Gastroesophageal sphincter (tissue), 3 donors: ENCODE measurements at regions not wholly inside any gene's neighbourhood (a gene's known extent, or its start where the extent isn't known, plus 50 kb on each side); places are given as distances from the start of the nearest gene placed in this dataset.

Experiments
- EP300 ChIP-seq: sonication (generic); formaldehyde crosslinking; IDR thresholded peaks from one replicate; pipeline ENCODE4 v1.6.1; 2017; ENCODE audit warnings: antibody characterized with exemption, mild to moderate bottlenecking
- POLR2A ChIP-seq, 2 donors: fragments of 450-650 bp; IDR thresholded peaks; one replicate each; pipeline ENCODE4 v1.6.1; 2017; ENCODE audit warnings: antibody characterized with exemption in 2 of 2, mild to moderate bottlenecking in 2 of 2, moderate library complexity in 1 of 2
- POLR2AphosphoS5 ChIP-seq: sonication (generic); formaldehyde crosslinking; IDR thresholded peaks from one replicate; pipeline ENCODE4 v1.6.1; 2017; ENCODE audit warnings: antibody characterized with exemption
- TF ChIP-seq, protein P1 (sequence below), 4 experiments: fragments of 200-600 bp in 2 of 4; fragments of 450-650 bp in 2 of 4; sonication (generic) in 1 of 4; IDR thresholded peaks; one replicate each; pipeline ENCODE4 v1.5.1; 2017 to 2019; ENCODE audit warnings: antibody characterized with exemption in 4 of 4, mild to moderate bottlenecking in 2 of 4, moderate library complexity in 2 of 4

DNA sequence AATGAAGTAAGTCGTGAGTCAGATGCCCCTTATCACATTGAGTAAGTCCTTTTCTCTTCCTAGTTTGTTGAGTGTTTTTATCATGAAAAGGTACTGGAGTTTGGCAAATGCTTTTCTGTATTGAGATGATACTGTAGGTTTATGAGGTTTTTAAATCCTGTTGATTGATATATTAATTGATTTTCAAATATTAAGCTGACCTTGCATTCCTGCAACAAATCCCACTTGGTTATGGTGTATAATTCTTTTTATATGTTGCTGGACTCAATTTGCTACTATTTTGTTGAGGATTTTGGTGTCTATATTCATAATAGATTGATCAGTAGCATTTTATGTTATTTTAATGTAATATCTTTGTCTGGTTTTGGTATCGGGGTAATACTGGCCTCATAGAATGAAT is 81.0 kb upstream of the BNC2 start:
- TF ChIP-seq, protein P1, sequence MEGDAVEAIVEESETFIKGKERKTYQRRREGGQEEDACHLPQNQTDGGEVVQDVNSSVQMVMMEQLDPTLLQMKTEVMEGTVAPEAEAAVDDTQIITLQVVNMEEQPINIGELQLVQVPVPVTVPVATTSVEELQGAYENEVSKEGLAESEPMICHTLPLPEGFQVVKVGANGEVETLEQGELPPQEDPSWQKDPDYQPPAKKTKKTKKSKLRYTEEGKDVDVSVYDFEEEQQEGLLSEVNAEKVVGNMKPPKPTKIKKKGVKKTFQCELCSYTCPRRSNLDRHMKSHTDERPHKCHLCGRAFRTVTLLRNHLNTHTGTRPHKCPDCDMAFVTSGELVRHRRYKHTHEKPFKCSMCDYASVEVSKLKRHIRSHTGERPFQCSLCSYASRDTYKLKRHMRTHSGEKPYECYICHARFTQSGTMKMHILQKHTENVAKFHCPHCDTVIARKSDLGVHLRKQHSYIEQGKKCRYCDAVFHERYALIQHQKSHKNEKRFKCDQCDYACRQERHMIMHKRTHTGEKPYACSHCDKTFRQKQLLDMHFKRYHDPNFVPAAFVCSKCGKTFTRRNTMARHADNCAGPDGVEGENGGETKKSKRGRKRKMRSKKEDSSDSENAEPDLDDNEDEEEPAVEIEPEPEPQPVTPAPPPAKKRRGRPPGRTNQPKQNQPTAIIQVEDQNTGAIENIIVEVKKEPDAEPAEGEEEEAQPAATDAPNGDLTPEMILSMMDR (IDR thresholded peaks at IDR 0.05), result no peak
- TF ChIP-seq POLR2A (IDR thresholded peaks at IDR 0.05) (no peak), POLR2AphosphoS5 (no peak), EP300 (no peak)
